Chondrocyte (in vitro differentiated cells): ENCODE measurements at regions not wholly inside any gene's neighbourhood (a gene's known extent, or its start where the extent isn't known, plus 50 kb on each side); places are given as distances from the start of the nearest gene placed in this dataset.

ENCODE experiments used
- DNase-seq: peaks from one replicate; pipeline ENCODE4 v3.0.0; 2021; ENCODE audit warnings: mixed read lengths, low spot score
- H3K27ac Mint-ChIP-seq: one replicate; pipeline ENCODE4 v1.8.0; 2021; ENCODE audit warnings: mild to moderate bottlenecking, moderate library complexity, mixed read lengths; ENCODE audit not compliant: unreplicated experiment
- H3K27me3 Mint-ChIP-seq: 2 replicates; pipeline ENCODE4 v1.8.0; 2021; ENCODE audit warnings: low read depth, mixed read lengths
- H3K36me3 Mint-ChIP-seq: 2 replicates; pipeline ENCODE4 v1.8.0; 2021; ENCODE audit warnings: low read depth, mixed read lengths
- H3K4me1 Mint-ChIP-seq: 2 replicates; pipeline ENCODE4 v1.8.0; 2021; ENCODE audit warnings: low read depth, mild to moderate bottlenecking, mixed read lengths
- H3K4me3 Mint-ChIP-seq: one replicate; pipeline ENCODE4 v1.8.0; 2021; ENCODE audit warnings: mild to moderate bottlenecking, moderate library complexity, mixed read lengths; ENCODE audit not compliant: unreplicated experiment
- H3K9me3 Mint-ChIP-seq: 2 replicates; pipeline ENCODE4 v1.8.0; 2021; ENCODE audit warnings: low read depth, mixed read lengths
- CTCF ChIP-seq: fragments of 200-600 bp; sonication (generic); IDR thresholded peaks from 2 replicates; pipeline ENCODE4 v1.5.0; 2021; ENCODE audit warnings: antibody characterized with exemption, mild to moderate bottlenecking, moderate library complexity

GRCh38 chr10:81674941-81675340 lies 200.1 kb upstream of the NRG3 start:
- Mint-ChIP-seq H3K4me1 (no peaks in the 10 kb centered on the region), H3K9me3 (peaks cover 11% of the 10 kb centered on the region), H3K36me3 (no peaks in the 10 kb centered on the region), H3K27ac (no peak overlapping the region), H3K4me3 (no peak overlapping the region), H3K27me3 (no peaks in the 10 kb centered on the region)
- TF ChIP-seq CTCF, result no peak
- DNase-seq, result no peak

GRCh38 chr10:81679291-81679690 lies 195.7 kb upstream of the NRG3 start:
- Mint-ChIP-seq H3K27me3 (no peaks in the 10 kb centered on the region), H3K9me3 (peaks cover 7% of the 10 kb centered on the region), H3K4me3 (no peak overlapping the region), H3K27ac (no peak overlapping the region), H3K36me3 (no peaks in the 10 kb centered on the region), H3K4me1 (no peaks in the 10 kb centered on the region)
- no peak for DNase-seq
- TF ChIP-seq CTCF, result no peak

- Mint-ChIP-seq H3K36me3 (no peaks in the 10 kb centered on the region), H3K27me3 (no peaks in the 10 kb centered on the region), H3K27ac (no peak overlapping the region), H3K4me1 (no peaks in the 10 kb centered on the region), H3K9me3 (peaks cover 3% of the 10 kb centered on the region), H3K4me3 (no peak overlapping the region)
- no peak for TF ChIP-seq CTCF
- DNase-seq, result no peak
Measured at GRCh38 chr10:81680359-81680758, 194.6 kb upstream of the NRG3 start.

GRCh38 chr10:81688459-81688858 lies 186.5 kb upstream of the NRG3 start:
- DNase-seq, result no peak
- Mint-ChIP-seq H3K27me3 (peaks cover 1% of the 10 kb centered on the region), H3K4me1 (no peaks in the 10 kb centered on the region), H3K36me3 (no peaks in the 10 kb centered on the region), H3K9me3 (peaks cover 21% of the 10 kb centered on the region), H3K4me3 (no peak overlapping the region), H3K27ac (no peak overlapping the region)
- no peak for TF ChIP-seq CTCF

GRCh38 chr10:81696609-81697388 lies 178.2 kb upstream of the NRG3 start:
- no peak for TF ChIP-seq CTCF
- Mint-ChIP-seq H3K27ac (no peak overlapping the region), H3K27me3 (no peaks in the 10 kb centered on the region), H3K36me3 (no peaks in the 10 kb centered on the region), H3K4me1 (no peaks in the 10 kb centered on the region), H3K4me3 (no peak overlapping the region), H3K9me3 (peaks cover 52% of the 10 kb centered on the region)
- DNase-seq, result no peak
